Left colon (tissue), 2 donors: ENCODE measurements at regions not wholly inside any gene's neighbourhood (a gene's known extent, or its start where the extent isn't known, plus 50 kb on each side); places are given as distances from the start of the nearest gene placed in this dataset.
A peak's percentile ranks its signal among the peaks of the same experiment; 100 is the strongest.
"Not testable (repeated sequence)": the region's sequence is repeated elsewhere in the genome, so short reads cannot be mapped to it uniquely, and the experiment has no call there.

ENCODE experiments used
- ATAC-seq: fragments of 200-7000 bp; cut with Tn5 transposase; one replicate; pipeline ENCODE4 v1.9.1; 2020; ENCODE audit warnings: mild to moderate bottlenecking, moderate library complexity
- DNase-seq, 2 donors: peaks; one replicate each; pipeline ENCODE4 v3.0.0-alpha.2; 2020
- intact Hi-C, 2 donors: fragments of 100-400 bp; cut with DNase I in 1 of 2; cut with micrococcal nuclease in 1 of 2; formaldehyde crosslinking; loops; one replicate each; pipeline versions ENCODE4 v1.11.2 to v1.14.0; 2022; cut with DNase I, micrococcal nuclease
- donor health status: DM: no; HTN: no; CAD: no.
- donor health status: DM: yes; HTN: yes; CAD: no.

GRCh38 chr4:75211422-75211821 lies 278.5 kb downstream of the PARM1 start:
- intact Hi-C loops: no loop called here
- no peak for ATAC-seq
- no peak for DNase-seq

- intact Hi-C loops: no loop called here
- peak; percentile 65 for ATAC-seq
- no peak for DNase-seq
These were observed 275.0 kb downstream of the PARM1 start for GRCh38 chr4:75207902-75208301.

DNA sequence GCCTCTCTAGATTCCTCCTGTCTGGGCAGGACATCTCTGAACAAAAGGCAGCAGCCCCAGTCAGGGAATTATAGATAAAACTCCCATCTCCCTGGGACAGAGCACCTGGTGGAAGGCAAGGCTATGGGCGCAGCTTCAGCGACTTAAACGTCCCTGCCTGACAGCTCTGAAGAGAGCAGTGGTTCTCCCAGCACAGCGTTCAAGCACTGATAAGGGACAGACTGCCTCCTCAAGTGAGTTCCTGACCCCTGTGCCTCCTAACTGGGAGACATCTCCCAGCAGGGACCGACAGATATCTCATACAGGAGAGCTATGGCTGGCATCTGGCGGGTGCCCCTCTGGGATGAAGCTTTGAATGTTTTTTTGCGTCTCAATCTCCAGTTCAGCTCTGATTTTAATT lies 262.2 kb downstream of the PARM1 start:
- DNase-seq (no peak), ATAC-seq (no peak)
- intact Hi-C loops: no loop called here

GRCh38 chr4:75194180-75194579 lies 261.3 kb downstream of the PARM1 start:
- intact Hi-C loops: no loop called here
- DNase-seq: no peak
- no peak for ATAC-seq

GRCh38 chr4:75192182-75192581 lies 259.3 kb downstream of the PARM1 start:
- intact Hi-C loops, ATAC-seq, DNase-seq: not testable (repeated sequence)

- DNase-seq (no peak), ATAC-seq (no peak)
- intact Hi-C loops: no loop called here
These were observed 256.9 kb downstream of the PARM1 start for GRCh38 chr4:75189711-75190335.

DNA sequence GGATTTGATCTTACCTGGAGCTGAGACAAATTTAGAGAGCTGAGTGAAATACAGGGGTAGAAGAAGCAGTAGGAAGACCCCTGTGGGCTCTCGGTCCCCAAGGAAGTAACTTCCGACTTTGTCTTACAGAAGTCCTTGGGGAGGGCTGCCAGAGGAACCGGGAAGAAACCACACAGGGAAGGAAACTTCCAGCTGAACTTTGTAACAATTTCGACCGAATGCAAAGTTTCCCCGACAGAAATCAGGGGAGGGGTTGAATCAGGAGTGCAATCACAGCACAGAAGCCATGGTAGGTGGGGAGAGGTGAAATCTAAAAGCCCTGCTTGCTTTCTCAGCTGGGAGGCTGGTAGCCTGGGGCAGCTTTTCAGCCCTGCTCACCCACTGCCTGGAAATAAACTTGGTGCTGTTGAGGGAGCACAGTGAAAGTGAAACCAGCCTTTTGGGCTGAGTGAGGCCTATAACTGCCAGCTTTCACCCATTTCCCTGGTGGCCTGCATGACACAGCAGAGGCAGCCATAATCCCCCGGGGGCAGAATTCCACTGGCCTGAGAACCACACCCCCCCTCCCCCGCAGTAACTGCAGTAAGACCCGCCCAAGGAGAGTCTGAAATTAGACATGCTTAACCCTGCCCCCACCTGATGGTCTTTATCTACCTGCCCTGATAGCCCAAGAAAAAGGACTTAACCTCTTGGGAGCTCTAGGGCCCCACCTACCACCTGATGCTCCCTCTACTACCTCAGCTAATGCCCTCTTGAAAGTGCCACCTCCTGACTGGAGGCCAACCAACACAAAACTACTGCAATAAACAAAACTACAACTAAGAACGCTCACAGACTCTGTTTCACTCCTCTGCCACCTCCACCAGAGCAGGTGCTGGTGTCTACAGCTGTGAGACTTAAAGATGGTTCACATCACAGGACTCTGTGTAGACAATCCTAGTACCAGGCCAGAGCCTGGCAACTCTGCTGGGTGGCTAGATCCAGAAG lies 248.2 kb downstream of the PARM1 start:
- intact Hi-C loops: no loop called here
- ATAC-seq: peak; percentile 76
- DNase-seq: peak; percentile 46 to 72

DNA sequence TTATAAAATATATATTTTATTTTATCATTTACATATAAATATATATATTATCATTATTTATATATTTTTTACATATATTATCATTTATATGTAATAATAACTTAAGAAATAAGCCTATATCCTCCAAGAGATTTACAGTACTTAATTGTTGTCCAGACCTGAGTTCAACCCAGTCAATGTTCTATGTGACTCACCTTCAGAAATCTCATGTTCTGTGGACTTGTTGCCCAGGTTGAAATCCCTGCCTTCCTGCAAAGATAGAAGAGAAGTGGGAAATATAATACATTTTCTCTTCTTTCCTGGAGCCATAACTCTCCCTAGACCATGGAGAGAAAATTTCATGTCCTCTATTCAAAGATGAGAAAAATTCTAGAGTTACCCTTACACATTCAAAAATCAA lies 247.3 kb downstream of the PARM1 start:
- DNase-seq (no peak), ATAC-seq (peak; percentile 52)
- intact Hi-C loops: no loop called here

GRCh38 chr4:75179510-75179909 lies 246.6 kb downstream of the PARM1 start:
- DNase-seq (no peak), ATAC-seq (peak; percentile 65)
- intact Hi-C loops: no loop called here

GRCh38 chr4:75172551-75172950 lies 239.6 kb downstream of the PARM1 start:
- DNase-seq (no peak), ATAC-seq (no peak)
- intact Hi-C loops: no loop called here

DNA sequence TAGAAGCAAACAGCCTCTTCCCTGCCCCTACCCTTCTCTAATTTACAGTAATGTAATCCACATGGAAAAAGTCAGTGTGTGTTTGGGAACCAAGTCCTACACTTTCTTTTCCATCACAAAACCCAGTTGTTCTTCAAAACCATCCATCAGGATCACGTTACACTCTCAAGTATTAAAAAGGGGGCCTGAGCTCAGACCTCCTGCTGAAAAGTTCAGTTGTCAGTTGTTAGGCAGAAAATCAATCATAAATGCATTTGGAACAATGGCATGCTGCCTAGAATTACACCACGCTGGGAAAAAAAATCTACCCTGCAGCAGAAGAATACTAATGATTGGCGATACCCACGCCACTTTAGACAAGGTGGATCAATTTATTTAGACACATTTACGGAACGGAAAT lies 236.5 kb downstream of the PARM1 start:
- no peak for ATAC-seq
- no peak for DNase-seq
- intact Hi-C loops: no loop called here

DNA sequence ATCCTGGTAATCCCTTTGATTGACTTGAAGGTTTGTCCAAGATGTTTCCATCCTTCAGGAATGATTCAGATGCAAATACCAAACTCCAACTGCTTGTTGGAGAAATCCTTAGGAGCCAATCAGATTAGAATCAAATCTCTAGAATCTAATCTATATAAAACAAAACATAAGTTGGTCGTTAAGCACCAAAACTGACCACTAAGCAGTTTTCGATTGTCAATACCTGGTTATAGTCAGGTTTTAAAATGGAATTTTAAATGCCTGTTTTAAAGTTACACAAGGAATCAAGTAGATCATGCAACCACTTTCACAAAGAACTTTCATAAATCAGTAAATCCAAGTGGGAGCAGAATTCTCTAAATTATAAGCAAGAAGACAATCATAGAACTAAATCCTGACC lies 236.1 kb downstream of the PARM1 start:
- intact Hi-C loops: no loop called here
- no peak for ATAC-seq

GRCh38 chr4:75168548-75168947 lies 235.6 kb downstream of the PARM1 start:
- no peak for DNase-seq
- no peak for ATAC-seq
- intact Hi-C loops: no loop called here

More for the DNA sequence above, 236.1 kb downstream of the PARM1 start:
- DNase-seq: no peak

GRCh38 chr4:75165100-75165499 lies 232.2 kb downstream of the PARM1 start:
- intact Hi-C loops, DNase-seq, ATAC-seq: not testable (repeated sequence)

DNA sequence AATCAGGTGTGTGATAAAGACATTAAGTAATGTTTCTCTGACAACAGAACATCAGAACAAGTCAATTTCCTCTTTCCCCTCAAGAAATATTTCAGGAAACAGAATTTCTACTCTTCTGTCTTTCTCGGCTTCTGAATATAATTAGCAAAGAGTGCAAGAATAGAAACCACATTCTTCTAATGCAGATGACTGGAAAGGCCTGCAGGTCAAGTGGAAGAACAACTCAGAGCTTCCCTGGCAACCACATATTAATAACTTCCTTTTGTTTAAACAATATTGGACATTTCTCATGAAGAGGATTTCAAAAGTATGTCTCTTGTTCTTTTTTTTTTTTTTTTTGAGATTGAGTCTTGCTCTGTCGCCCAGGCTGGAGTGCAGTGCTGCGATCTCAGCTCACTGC lies 225.5 kb downstream of the PARM1 start:
- intact Hi-C loops: no loop called here
- ATAC-seq: no peak
- no peak for DNase-seq

DNA sequence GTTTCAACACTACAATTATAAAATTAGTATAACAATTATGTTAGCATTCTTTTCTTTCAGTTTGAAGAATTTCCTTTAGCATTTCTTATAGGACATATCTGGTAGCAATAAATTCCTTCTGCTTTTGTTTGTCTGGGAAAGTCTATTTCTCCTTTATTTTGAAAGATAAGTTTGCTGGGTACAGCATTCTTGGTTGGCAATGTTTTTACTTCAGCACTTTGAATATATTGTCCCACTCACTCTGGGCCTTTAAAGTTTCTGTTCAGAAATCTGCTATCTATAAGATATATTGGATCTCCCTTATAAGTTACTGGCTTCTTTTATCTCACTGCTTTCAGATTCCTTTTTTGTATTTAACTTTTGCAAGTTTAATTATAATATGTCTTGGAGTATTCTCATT lies 222.1 kb downstream of the PARM1 start:
- intact Hi-C loops: no loop called here
- ATAC-seq (no peak), DNase-seq (no peak)

DNA sequence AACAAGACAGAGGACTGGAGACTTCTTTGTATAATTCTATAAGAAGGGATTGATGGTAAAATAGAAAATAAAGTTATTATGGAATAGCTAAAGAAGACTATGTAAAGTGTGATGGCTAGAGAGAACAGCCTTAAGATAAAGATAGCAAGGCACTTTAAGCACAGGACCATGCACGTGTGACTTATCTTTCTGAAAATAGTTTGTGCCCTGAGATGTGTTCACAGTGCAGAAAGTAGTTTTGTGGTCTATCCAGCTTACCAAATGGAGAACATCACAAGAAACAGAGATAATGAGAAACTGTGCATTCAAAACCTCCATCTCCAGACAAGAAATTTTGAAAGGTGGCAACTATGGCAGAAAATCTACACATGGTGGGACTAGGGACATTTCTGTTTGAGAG lies 213.3 kb downstream of the PARM1 start:
- intact Hi-C loops: no loop called here
- no peak for DNase-seq
- ATAC-seq: no peak

- ATAC-seq (no peak), DNase-seq (no peak)
- intact Hi-C loops: no loop called here
These were observed 211.6 kb downstream of the PARM1 start for GRCh38 chr4:75144475-75144874.

DNA sequence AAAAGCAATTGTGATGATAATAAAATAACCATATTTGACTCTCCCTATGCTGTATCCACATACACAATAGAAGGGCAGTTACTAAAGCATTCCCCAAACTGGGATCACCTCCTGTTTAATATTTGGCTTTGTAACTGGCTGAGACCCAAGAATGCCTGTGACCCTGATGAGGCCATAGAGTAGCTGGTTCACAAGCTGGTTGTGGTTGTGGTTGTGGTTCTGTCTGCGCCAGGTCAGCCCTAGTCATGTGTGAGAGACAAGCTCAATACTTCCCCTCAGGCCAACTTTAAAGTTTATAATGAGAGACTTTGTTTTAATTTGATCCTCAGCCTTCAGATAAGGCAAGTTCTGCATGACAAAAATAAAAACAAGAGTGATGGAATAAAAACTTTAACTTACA lies 209.9 kb downstream of the PARM1 start:
- DNase-seq (no peak), ATAC-seq (no peak)
- intact Hi-C loops: no loop called here

- ATAC-seq (no peak), DNase-seq (no peak)
- intact Hi-C loops: no loop called here
These were observed 209.5 kb downstream of the PARM1 start for GRCh38 chr4:75142382-75142781.
